ENCODE measurements at regions not wholly inside any gene's neighbourhood (a gene's known extent, or its start where the extent isn't known, plus 50 kb on each side); places are given as distances from the start of the nearest gene placed in this dataset.

GRCh38 chrX:13876652-13877051 is 59.8 kb upstream of the GPM6B start:
- ChIA-PET POLR2A (no interaction called here), CTCF (ENCODE audit: unreplicated experiment) (no interaction called here)
- no peaks in the 10 kb centered on the region for H3K79me2 ChIP-seq (ENCODE audit: insufficient read depth, low read depth, low read length)
- no peak for TF ChIP-seq CTCF (conservative IDR thresholded peaks at IDR 0.05; ENCODE audit: low read length)
- TF ChIP-seq EZH2phosphoT487 (IDR thresholded peaks at IDR 0.05; ENCODE audit: borderline replicate concordance, low read depth, low read length), result no peak
- no peak overlapping the region for H3K27ac ChIP-seq (ENCODE audit: low read depth, low read length, poor library complexity, severe bottlenecking)
- no TSS peak for BruUV-seq (replicated peaks)
- no peak overlapping the region for H2AFZ ChIP-seq (ENCODE audit: low read length)
- DNase-seq (ENCODE audit: low spot score), result no peak
- no peak overlapping the region for H3K4me2 ChIP-seq (ENCODE audit: low read length)
- H3K4me1 ChIP-seq (ENCODE audit: insufficient read depth, low read length, poor library complexity, severe bottlenecking), result no peaks in the 10 kb centered on the region
- no peak overlapping the region for H3K4me3 ChIP-seq (ENCODE audit: low read depth, low read length, poor library complexity, severe bottlenecking)
- no peaks in the 10 kb centered on the region for H4K20me1 ChIP-seq (ENCODE audit: insufficient read depth, low read length)
- no peaks in the 10 kb centered on the region for H3K9me2 ChIP-seq (ENCODE audit: insufficient read depth, low read length)
- H3K9me3 ChIP-seq (ENCODE audit: low read length), result no peaks in the 10 kb centered on the region
- no peaks in the 10 kb centered on the region for H3K36me3 ChIP-seq (ENCODE audit: insufficient read depth, low read length)
- intact Hi-C loops (cut with micrococcal nuclease; ENCODE audit: unreplicated experiment), result no loop called here

DNA sequence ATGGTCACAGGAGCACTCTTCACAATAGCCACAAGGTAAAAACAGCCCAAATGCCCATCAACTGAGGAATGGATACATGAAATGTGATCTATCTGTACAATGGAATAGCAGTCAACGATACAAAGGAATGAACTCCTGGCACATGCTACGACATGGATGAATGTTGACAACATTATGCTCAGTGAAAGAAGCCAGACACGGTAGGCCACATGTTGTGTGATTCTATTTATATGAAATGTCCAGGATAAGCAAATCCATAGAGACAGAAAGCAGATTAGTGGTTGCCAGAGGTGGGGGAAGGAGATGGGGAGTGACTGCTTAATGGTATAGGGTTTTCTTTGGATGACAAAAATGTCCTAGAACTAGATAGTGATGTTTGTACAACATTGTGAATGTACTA is 58.7 kb upstream of the GPM6B start:
- no peak for DNase-seq (ENCODE audit: low spot score)
- CTCF ChIA-PET (ENCODE audit: unreplicated experiment), result no interaction called here
- no peak overlapping the region for H3K27ac ChIP-seq (ENCODE audit: low read depth, low read length, poor library complexity, severe bottlenecking)
- intact Hi-C loops (cut with micrococcal nuclease; ENCODE audit: unreplicated experiment), result no loop called here
- no peaks in the 10 kb centered on the region for H3K4me1 ChIP-seq (ENCODE audit: insufficient read depth, low read length, poor library complexity, severe bottlenecking)
- no peak overlapping the region for H3K4me2 ChIP-seq (ENCODE audit: low read length)
- POLR2A ChIA-PET, result no interaction called here
- no peaks in the 10 kb centered on the region for H4K20me1 ChIP-seq (ENCODE audit: insufficient read depth, low read length)
- no peaks in the 10 kb centered on the region for H3K9me3 ChIP-seq (ENCODE audit: low read length)
- H3K9me2 ChIP-seq (ENCODE audit: insufficient read depth, low read length), result no peaks in the 10 kb centered on the region
- no TSS peak for BruUV-seq (replicated peaks)
- no peaks in the 10 kb centered on the region for H3K36me3 ChIP-seq (ENCODE audit: insufficient read depth, low read length)
- TF ChIP-seq CTCF (conservative IDR thresholded peaks at IDR 0.05; ENCODE audit: low read length) (no peak), EZH2phosphoT487 (IDR thresholded peaks at IDR 0.05; ENCODE audit: borderline replicate concordance, low read depth, low read length) (no peak)
- H3K4me3 ChIP-seq (ENCODE audit: low read depth, low read length, poor library complexity, severe bottlenecking), result no peak overlapping the region
- H2AFZ ChIP-seq (ENCODE audit: low read length), result no peak overlapping the region
- H3K79me2 ChIP-seq (ENCODE audit: insufficient read depth, low read depth, low read length), result no peaks in the 10 kb centered on the region

DNA sequence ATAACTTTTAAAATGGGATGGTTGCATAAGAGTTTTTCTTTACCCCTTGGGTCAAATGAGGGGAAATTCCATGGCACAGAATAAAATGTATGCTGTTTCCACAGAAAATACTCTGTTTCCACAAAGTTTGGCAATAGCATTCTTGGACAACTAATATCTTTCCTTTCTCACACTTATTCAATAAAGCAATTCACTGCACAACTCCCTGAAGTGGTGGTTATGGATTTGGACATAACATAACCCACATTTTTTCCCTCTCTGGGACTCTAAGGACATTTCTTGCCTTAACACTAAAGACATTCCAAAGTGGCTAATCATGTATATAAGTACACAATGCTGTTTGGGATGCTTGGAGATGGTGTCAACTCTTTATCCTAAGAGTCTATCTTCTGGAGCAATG is 51.7 kb upstream of the GPM6B start:
- Histone ChIP-seq H3K9me3 (ENCODE audit: low read length) (no peaks in the 10 kb centered on the region), H3K4me3 (ENCODE audit: low read depth, low read length, poor library complexity, severe bottlenecking) (no peak overlapping the region), H3K36me3 (ENCODE audit: insufficient read depth, low read length) (no peaks in the 10 kb centered on the region), H3K4me2 (ENCODE audit: low read length) (no peak overlapping the region), H3K79me2 (ENCODE audit: insufficient read depth, low read depth, low read length) (no peaks in the 10 kb centered on the region), H2AFZ (ENCODE audit: low read length) (no peak overlapping the region), H3K27ac (ENCODE audit: low read depth, low read length, poor library complexity, severe bottlenecking) (no peak overlapping the region), H3K9me2 (ENCODE audit: insufficient read depth, low read length) (no peaks in the 10 kb centered on the region), H4K20me1 (ENCODE audit: insufficient read depth, low read length) (no peaks in the 10 kb centered on the region), H3K4me1 (ENCODE audit: insufficient read depth, low read length, poor library complexity, severe bottlenecking) (no peaks in the 10 kb centered on the region)
- intact Hi-C loops (cut with micrococcal nuclease; ENCODE audit: unreplicated experiment), result no loop called here
- DNase-seq (ENCODE audit: low spot score), result no peak
- ChIA-PET CTCF (ENCODE audit: unreplicated experiment) (no interaction called here), POLR2A (no interaction called here)
- TF ChIP-seq CTCF (conservative IDR thresholded peaks at IDR 0.05; ENCODE audit: low read length), result no peak
- no peak for TF ChIP-seq EZH2phosphoT487 (IDR thresholded peaks at IDR 0.05; ENCODE audit: borderline replicate concordance, low read depth, low read length)
- no TSS peak for BruUV-seq (replicated peaks)

Data from OCI-LY7 (cell line).